ENCODE measurements at regions not wholly inside any gene's neighbourhood (a gene's known extent, or its start where the extent isn't known, plus 50 kb on each side); places are given as distances from the start of the nearest gene placed in this dataset.

DNA sequence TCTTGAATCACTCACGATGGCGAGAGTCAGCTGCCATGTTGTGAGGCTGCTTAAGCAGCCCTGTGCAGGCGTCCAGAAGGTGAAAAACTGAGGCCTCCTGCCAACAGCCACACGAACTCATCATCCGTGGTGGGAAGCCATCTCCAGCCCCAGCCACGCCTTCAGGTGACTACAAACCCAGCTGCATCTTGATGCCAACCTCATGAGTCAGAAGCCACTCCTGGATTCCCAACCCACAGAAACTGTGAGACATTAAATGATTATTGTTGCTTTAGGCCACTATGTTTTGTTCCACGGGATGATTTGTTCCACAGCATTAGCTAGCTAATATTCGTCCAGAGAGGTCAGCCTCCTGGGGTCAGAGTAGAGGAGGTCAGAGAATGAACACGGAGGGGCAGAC, 80.5 kb downstream of the SNX5 start (continued):
- TF ChIP-seq EZH2 (IDR thresholded peaks at IDR 0.05; ENCODE audit: low read depth, low read length, severe bottlenecking): no peak
- no peak for TF ChIP-seq RAD21 (IDR thresholded peaks at IDR 0.05 in 1 of 2, conservative IDR thresholded peaks at IDR 0.05 in 1 of 2; ENCODE audit: low read depth in 2 of 2, low read length in 2 of 2)
- no peak for TF ChIP-seq RXRA (IDR thresholded peaks at IDR 0.05; ENCODE audit: insufficient read depth, low read depth, low read length)
- no peak for TF ChIP-seq CBX8 (IDR thresholded peaks at IDR 0.05; ENCODE audit: borderline replicate concordance, low read depth, low read length)

Measured in H1 (cell line).